ENCODE measurements at regions not wholly inside any gene's neighbourhood (a gene's known extent, or its start where the extent isn't known, plus 50 kb on each side); places are given as distances from the start of the nearest gene placed in this dataset.

GRCh38 chr14:40485688-40486087 is 1053.5 kb upstream of the FBXO33 start:
- no peak for TF ChIP-seq POLR2AphosphoS5 (IDR thresholded peaks at IDR 0.05; ENCODE audit: low read depth, low read length)
- TF ChIP-seq SIN3A (IDR thresholded peaks at IDR 0.05; ENCODE audit: borderline replicate concordance, insufficient read depth, low read length), result no peak
- no peak for TF ChIP-seq TAF1 (IDR thresholded peaks at IDR 0.05; ENCODE audit: borderline replicate concordance, insufficient read depth, low read length)

Measured in PFSK-1 (cell line).